NCI-H2171 (cell line): ENCODE measurements at regions not wholly inside any gene's neighbourhood (a gene's known extent, or its start where the extent isn't known, plus 50 kb on each side); places are given as distances from the start of the nearest gene placed in this dataset.
A peak's percentile ranks its signal among the peaks of the same experiment; 100 is the strongest.
"Not testable (repeated sequence)": the region's sequence is repeated elsewhere in the genome, so short reads cannot be mapped to it uniquely, and the experiment has no call there.

Source experiments
- DNase-seq: peaks from one replicate; lab custom pipeline; 2025; lab: John Stamatoyannopoulos, UW

- DNase-seq = not testable (repeated sequence)
These were observed 76.9 kb upstream of the HNRNPA1L2 start for GRCh38 chr13:52565324-52565723.

- DNase-seq = peak; percentile 12
These were observed 72.2 kb upstream of the HNRNPA1L2 start for GRCh38 chr13:52569904-52570602.

- DNase-seq = not testable (repeated sequence)
These were observed 71.1 kb upstream of the HNRNPA1L2 start for GRCh38 chr13:52571163-52571562.

- DNase-seq = not testable (repeated sequence)
These were observed 59.3 kb upstream of the HNRNPA1L2 start for GRCh38 chr13:52582962-52583361.
